Transverse colon (tissue), 3 donors: ENCODE measurements at regions not wholly inside any gene's neighbourhood (a gene's known extent, or its start where the extent isn't known, plus 50 kb on each side); places are given as distances from the start of the nearest gene placed in this dataset.

Experiments
- CTCF ChIP-seq, 5 experiments: fragments of 200-600 bp in 3 of 5; fragments of 450-650 bp in 2 of 5; sonication (generic) in 3 of 5; IDR thresholded peaks; 1 replicate in 2 of 5; 2 replicates in 3 of 5; pipeline ENCODE4 v1.5.1; 2016 to 2017; ENCODE audit warnings: antibody characterized with exemption in 5 of 5, inconsistent platforms in 3 of 5, mild to moderate bottlenecking in 2 of 5, moderate library complexity in 1 of 5
- POLR2A ChIP-seq: fragments of 450-650 bp; IDR thresholded peaks from one replicate; pipeline ENCODE4 v1.6.1; 2016; ENCODE audit warnings: antibody characterized with exemption, mild to moderate bottlenecking, moderate library complexity

GRCh38 chr6:95240514-95240913, 336.8 kb upstream of the MANEA start:
- TF ChIP-seq POLR2A (no peak), CTCF (IDR thresholded peaks at IDR 0.05) (no peak)
